Activated CD4-positive, alpha-beta T cell treated with anti-CD3 and anti-CD28 coated beads, Interleukin-2, Interleukin-4, amounts not matched to agents 100 ng/mL and 50 ng/mL, durations not matched to agents 16 hours and 8 hours (primary cell): ENCODE measurements at regions not wholly inside any gene's neighbourhood (a gene's known extent, or its start where the extent isn't known, plus 50 kb on each side); places are given as distances from the start of the nearest gene placed in this dataset.
"Not testable (repeated sequence)": the region's sequence is repeated elsewhere in the genome, so short reads cannot be mapped to it uniquely, and the experiment has no call there.

Experiments used
- DNase-seq: peaks from one replicate; pipeline ENCODE4 v3.0.0-alpha.2; 2020; ENCODE audit warnings: low spot score

DNA sequence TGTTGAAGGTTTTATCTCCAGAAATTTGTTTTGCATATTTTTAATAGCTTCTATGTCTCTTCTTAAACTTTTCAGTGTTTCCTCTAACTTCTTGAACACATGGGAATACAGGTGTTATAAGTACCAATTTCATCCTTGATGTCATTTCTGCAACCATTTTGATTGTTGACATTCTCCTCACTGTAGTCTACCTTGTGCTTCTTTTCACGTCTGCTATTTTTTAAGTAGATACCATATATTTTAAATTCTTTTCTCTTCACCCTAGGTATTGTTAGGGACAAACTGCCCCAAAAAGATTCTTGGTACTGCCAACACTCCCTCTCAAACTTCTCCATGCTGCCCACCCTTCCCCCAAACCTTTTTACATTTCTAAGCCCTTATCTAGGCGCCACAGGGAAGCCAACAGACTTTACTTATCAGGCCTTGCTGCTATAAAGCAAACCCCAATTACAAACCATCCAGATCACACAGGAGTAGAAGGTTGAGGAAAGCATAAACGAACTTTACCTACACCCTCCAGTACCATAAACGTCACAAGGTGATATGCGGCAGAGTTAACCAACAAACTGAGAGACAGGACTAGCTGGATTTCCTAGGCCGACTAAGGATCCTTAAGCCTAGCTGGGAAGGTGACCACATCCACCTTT, 1165.3 kb downstream of the TAF11L14 start:
- no peak for DNase-seq

GRCh38 chr5:18800293-18801025, 1166.2 kb downstream of the TAF11L14 start:
- no peak for DNase-seq

- DNase-seq: not testable (repeated sequence)
Observed at GRCh38 chr5:18801413-18801812, 1167.2 kb downstream of the TAF11L14 start.

DNA sequence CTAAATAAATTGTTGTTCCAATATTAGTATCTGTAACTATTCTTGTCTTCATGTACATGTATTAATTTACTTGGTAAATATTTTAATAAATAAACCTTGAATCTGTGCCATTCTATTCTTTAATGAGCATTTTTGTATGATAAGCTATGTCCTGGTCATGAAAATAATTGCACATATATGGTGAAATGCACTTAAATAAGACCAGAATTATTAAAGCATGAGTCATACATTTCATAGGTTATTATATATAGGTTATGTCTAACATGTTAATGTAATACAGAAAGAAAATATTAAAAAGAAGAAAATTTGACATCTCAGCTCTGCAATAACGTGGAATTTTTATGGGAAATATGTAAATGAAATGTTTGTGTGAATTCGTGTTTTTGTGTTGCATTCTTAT, 1168.1 kb downstream of the TAF11L14 start:
- no peak for DNase-seq

DNA sequence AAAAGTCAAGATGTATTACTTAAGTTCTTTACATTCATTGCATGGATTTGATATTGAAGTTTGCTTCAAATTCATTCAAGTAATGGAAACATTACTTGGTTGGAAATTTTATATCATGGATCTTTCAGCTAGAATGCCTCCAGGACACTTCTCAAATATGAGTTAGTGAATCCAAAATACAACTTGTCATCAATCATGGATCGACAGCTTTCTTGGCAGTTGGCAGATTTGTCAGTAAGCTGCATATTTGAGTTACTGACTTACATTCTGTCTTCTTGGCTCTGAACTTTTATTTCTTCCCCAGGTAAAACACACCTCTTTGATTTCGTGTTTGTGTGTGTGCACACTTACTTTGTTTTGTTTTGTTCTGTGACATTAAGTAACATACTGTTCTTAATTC, 1171.1 kb downstream of the TAF11L14 start:
- no peak for DNase-seq

GRCh38 chr5:18807256-18808149, 1173.2 kb downstream of the TAF11L14 start:
- no peak for DNase-seq

- DNase-seq: no peak
Observed at GRCh38 chr5:18811661-18812060, 1176.3 kb downstream of the CDH18 start.

DNA sequence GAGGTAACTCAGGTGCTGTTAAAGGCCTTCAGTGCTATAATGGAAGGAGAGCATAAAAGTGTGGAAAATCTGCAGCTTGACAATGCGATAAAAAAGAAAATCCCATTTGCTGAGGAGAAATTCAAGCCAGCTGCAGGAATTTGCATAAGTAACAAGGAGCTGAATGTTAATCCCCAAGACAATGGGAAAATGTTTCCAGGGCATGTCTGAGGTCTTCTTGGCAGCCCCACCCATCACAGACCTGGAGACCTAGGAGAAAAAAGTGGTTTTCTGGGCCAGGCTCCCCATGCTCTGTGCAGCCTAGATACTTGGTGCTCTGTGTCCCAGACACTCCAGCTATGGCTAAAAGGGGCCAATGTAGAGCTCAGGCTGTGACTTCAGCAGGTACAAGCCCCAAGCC, 1159.6 kb downstream of the CDH18 start:
- no peak for DNase-seq

DNA sequence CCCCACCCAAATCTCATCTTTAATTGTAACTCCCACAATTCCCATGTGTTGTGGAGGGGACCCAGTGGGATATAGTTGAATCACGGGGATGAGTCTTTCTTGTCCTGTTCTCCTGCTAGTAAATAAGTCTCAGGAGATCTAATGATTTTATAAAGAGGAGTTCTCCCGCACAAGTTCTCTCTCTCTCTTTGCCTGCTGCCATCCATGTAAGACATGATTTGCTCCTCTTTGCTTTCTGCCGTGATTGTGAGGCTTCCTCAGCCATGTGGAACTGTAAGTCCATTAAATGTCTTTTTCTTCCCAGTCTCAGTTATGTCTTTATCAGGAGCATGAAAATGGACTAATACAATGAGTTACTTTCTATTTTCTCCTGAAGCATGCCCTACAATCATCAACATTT, 1158.5 kb downstream of the CDH18 start:
- DNase-seq: no peak

GRCh38 chr5:18850216-18850615, 1137.8 kb downstream of the CDH18 start:
- DNase-seq: no peak

DNA sequence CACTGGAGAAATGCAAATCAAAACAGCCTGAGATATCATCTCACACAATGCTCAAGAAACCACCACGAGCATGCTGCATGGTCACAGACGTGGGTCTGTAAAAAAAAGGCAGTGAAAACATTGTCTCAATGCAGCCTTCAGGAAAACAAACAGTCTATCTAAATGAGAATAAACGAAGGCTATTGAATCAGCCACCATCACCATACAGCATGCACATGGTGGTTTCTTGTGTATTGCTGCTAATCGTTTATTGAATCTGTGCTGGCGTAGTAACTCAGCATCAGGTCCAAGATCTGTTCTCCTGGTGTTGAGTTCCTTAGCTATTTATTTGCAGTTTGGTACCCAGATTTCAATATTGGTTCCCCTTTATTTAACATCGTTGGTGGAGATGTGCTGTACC, 1115.0 kb downstream of the CDH18 start:
- no peak for DNase-seq

GRCh38 chr5:18876565-18876964, 1111.4 kb downstream of the CDH18 start:
- DNase-seq: no peak

DNA sequence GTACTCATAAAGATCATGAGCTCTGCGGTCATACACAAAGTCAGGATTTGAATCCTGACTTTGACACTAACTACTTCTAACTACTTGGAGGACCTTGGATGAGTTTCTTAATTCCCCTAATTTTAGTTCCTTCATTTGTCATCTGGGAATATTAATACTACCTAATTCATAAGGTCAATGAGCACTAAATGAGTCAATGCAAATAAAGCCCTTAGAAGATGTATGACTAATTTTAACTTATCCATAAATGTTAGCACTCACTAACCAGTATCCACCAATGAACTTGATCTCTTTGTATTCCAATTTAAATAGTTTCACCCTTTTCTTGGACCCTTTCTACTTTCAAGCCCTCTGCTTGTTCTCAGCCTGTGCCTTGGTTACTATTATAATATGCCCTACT, 1106.4 kb downstream of the CDH18 start:
- no peak for DNase-seq

GRCh38 chr5:18882154-18882553, 1105.8 kb downstream of the CDH18 start:
- no peak for DNase-seq

- DNase-seq: no peak
Observed at GRCh38 chr5:18888821-18889220, 1099.2 kb downstream of the CDH18 start.

DNA sequence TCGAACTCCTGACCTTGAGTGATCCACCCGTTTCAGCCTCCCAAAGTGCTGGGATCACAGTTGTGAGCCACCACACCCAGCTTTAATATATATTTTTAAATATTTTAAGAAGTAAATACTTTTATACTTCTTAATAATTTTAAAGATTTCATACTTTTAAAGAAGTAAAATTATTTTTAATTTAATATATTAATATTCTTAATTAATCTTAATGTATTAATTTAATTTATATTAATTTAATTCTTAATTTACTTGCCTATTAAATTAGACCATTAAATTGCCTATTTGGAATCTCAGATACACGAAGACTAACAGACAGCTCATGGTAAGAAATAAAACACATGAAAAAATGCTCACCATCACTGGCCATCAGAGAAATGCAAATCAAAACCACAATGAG, 1087.4 kb downstream of the CDH18 start:
- DNase-seq: no peak

DNA sequence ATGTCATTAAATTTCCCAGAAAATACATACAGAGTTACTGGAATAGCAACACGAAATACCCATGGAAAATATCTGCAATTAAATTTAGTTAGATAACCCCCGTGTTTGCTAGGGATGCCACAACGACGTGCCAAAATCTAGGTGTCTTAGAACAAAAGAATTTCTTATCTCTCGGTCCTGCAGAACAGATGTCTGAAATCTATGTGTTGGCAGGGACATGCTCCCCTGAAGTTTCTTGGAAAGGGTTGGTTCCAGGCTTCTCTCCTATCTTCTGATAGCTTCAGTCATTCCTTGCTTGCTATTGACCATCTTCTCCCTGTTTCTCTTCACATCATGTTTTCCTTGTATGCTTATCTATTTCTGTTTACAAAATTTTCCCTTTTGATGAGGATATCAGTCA, 1067.0 kb downstream of the CDH18 start:
- no peak for DNase-seq

- DNase-seq: no peak
Observed at GRCh38 chr5:18932081-18932480, 1055.9 kb downstream of the CDH18 start.

DNA sequence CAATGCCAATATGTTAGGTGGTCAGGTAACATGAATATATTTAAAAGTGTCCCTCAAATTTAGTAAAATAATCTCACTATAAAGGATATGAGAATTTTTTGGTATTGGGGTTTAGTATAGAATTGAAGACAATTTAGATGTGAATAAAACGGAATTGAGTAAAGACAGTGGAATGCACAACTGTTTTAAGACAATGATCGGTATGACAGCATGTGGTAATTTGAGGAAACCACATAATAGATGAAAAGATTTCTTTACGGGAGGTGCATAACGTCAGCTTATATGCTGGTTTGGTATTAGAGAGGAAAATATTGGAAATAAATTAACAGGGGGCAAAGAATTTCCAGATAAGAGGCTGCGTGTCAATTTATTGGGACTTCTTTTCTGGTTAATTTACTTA, 1043.2 kb downstream of the CDH18 start:
- no peak for DNase-seq

- no peak for DNase-seq
Observed at GRCh38 chr5:18954239-18954638, 1033.8 kb downstream of the CDH18 start.

DNA sequence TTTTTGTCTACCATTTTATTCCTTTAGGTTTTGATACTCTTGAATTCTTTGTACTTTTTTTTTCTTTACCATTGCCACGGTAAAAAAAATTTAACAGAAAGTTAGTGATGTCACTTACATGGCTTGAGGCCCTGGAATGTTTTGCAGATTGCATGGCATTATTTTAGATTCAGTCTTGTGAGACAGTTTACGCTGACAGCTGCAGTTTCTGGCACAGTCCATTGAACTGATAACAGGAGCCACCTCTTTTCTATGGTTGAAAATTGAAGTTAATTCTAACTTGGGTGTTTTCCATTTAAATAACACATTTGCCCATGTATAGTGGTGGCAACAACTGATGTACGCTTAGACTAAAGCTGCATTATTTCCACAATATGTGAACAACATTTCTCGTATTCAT, 1028.5 kb downstream of the CDH18 start:
- no peak for DNase-seq

DNA sequence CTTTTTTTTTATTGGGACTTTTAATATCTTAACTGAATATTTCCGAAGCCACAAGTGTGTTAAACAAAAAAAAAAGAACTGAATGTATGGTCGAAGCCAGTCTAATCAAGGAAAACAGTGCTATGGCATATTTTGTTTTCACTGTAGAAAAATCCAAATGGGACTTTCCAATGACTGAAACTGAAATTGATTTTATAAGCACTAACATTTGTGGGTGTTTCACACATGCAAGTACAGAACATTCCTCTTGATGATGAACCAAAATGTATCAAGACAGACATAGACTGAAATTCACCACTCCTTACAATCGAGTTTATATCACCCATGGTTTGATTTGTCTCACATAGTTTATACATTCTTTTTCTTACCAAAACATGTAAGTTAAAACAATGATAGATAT, 1026.8 kb downstream of the CDH18 start:
- DNase-seq: no peak

DNA sequence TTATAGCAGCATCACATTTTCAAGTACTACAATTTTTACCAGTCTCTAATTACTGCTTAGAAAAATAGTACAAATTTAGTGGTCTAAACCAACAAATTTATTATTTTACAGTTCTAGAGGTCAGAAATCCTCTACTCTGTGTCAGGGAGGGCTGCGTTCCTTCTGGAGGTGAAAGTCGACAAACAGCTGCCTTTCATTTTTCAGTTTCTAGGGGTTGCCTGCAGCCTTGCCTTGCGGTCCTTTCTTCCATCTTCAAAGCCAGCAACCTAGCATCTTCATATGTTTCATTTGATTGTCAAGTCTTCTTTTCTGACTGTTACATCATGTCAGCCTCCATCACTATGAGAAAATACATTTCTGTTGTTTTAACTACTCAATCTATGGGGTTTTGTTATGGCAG, 1022.1 kb downstream of the CDH18 start:
- DNase-seq: no peak
